ENCODE measurements at regions not wholly inside any gene's neighbourhood (a gene's known extent, or its start where the extent isn't known, plus 50 kb on each side); places are given as distances from the start of the nearest gene placed in this dataset.
"Not testable (repeated sequence)": the region's sequence is repeated elsewhere in the genome, so short reads cannot be mapped to it uniquely, and the experiment has no call there.

GRCh38 chr4:163724495-163724894 is 230.0 kb downstream of the TMA16 start:
- H3K4me1 Mint-ChIP-seq (ENCODE audit: low read depth in 2 of 2); H3K9me3 Mint-ChIP-seq; H3K27ac Mint-ChIP-seq: not testable (repeated sequence)

GRCh38 chr4:163726641-163727040 is 232.2 kb downstream of the TMA16 start:
- no peak overlapping the region for H3K27ac Mint-ChIP-seq
- no peak for DNase-seq
- ATAC-seq (replicated peaks): no peak
- no peaks in the 10 kb centered on the region for H3K36me3 Mint-ChIP-seq (ENCODE audit: insufficient read depth)
- H3K4me1 Mint-ChIP-seq (ENCODE audit: low read depth in 2 of 2): no peaks in the 10 kb centered on the region
- no peak overlapping the region for H3K4me3 Mint-ChIP-seq
- H3K27me3 Mint-ChIP-seq: no peaks in the 10 kb centered on the region
- peaks cover 2 to 8% of the 10 kb centered on the region in 2 donors for H3K9me3 Mint-ChIP-seq

More at GRCh38 chr4:163724495-163724894, 230.0 kb downstream of the TMA16 start:
- not testable (repeated sequence) for ATAC-seq (replicated peaks); DNase-seq; H3K36me3 Mint-ChIP-seq (ENCODE audit: insufficient read depth); H3K27me3 Mint-ChIP-seq; H3K4me3 Mint-ChIP-seq

GRCh38 chr4:163731071-163731470 is 236.6 kb downstream of the TMA16 start:
- DNase-seq (no peak), ATAC-seq (replicated peaks) (no peak)
- H3K4me3 Mint-ChIP-seq: no peak overlapping the region
- no peak overlapping the region for H3K27ac Mint-ChIP-seq
- H3K36me3 Mint-ChIP-seq (ENCODE audit: insufficient read depth): no peaks in the 10 kb centered on the region
- H3K4me1 Mint-ChIP-seq (ENCODE audit: low read depth in 2 of 2): no peaks in the 10 kb centered on the region
- H3K9me3 Mint-ChIP-seq: peaks cover 0 to 8% of the 10 kb centered on the region in 2 donors
- H3K27me3 Mint-ChIP-seq: no peaks in the 10 kb centered on the region

GRCh38 chr4:163732473-163732872 is 238.0 kb downstream of the TMA16 start:
- Mint-ChIP-seq H3K27ac (no peak overlapping the region), H3K9me3 (peaks cover 0 to 8% of the 10 kb centered on the region in 2 donors), H3K4me3 (no peak overlapping the region), H3K27me3 (no peaks in the 10 kb centered on the region), H3K4me1 (ENCODE audit: low read depth in 2 of 2) (no peaks in the 10 kb centered on the region), H3K36me3 (ENCODE audit: insufficient read depth) (no peaks in the 10 kb centered on the region)
- ATAC-seq (replicated peaks) (no peak), DNase-seq (no peak)

GRCh38 chr4:163736876-163737275 is 242.4 kb downstream of the TMA16 start:
- H3K9me3 Mint-ChIP-seq: peaks cover 0 to 2% of the 10 kb centered on the region in 2 donors
- H3K27ac Mint-ChIP-seq: no peak overlapping the region
- no peaks in the 10 kb centered on the region for H3K27me3 Mint-ChIP-seq
- H3K4me1 Mint-ChIP-seq (ENCODE audit: low read depth in 2 of 2): no peaks in the 10 kb centered on the region
- no peak overlapping the region for H3K4me3 Mint-ChIP-seq
- H3K36me3 Mint-ChIP-seq (ENCODE audit: insufficient read depth): no peaks in the 10 kb centered on the region
- DNase-seq (no peak), ATAC-seq (replicated peaks) (no peak)

GRCh38 chr4:163737846-163738245 is 243.4 kb downstream of the TMA16 start:
- not testable (repeated sequence) for H3K27ac Mint-ChIP-seq; ATAC-seq (replicated peaks); H3K4me3 Mint-ChIP-seq; DNase-seq; H3K4me1 Mint-ChIP-seq (ENCODE audit: low read depth in 2 of 2); H3K9me3 Mint-ChIP-seq; H3K27me3 Mint-ChIP-seq; H3K36me3 Mint-ChIP-seq (ENCODE audit: insufficient read depth)

GRCh38 chr4:163738521-163738920 is 244.0 kb downstream of the TMA16 start:
- Mint-ChIP-seq H3K4me3 (no peak overlapping the region), H3K9me3 (peaks cover 0 to 2% of the 10 kb centered on the region in 2 donors), H3K27me3 (no peaks in the 10 kb centered on the region), H3K4me1 (ENCODE audit: low read depth in 2 of 2) (no peaks in the 10 kb centered on the region), H3K36me3 (ENCODE audit: insufficient read depth) (no peaks in the 10 kb centered on the region), H3K27ac (no peak overlapping the region)
- ATAC-seq (replicated peaks) (no peak), DNase-seq (no peak)

GRCh38 chr4:163744861-163745260 is 250.4 kb downstream of the TMA16 start:
- no peak overlapping the region for H3K27ac Mint-ChIP-seq
- ATAC-seq (replicated peaks) (no peak), DNase-seq (no peak)
- H3K4me1 Mint-ChIP-seq (ENCODE audit: low read depth in 2 of 2): no peaks in the 10 kb centered on the region
- no peak overlapping the region for H3K4me3 Mint-ChIP-seq
- peaks cover 0 to 2% of the 10 kb centered on the region in 2 donors for H3K9me3 Mint-ChIP-seq
- H3K36me3 Mint-ChIP-seq (ENCODE audit: insufficient read depth): no peaks in the 10 kb centered on the region
- no peaks in the 10 kb centered on the region for H3K27me3 Mint-ChIP-seq

- H3K4me1 Mint-ChIP-seq (ENCODE audit: low read depth in 2 of 2): no peaks in the 10 kb centered on the region
- DNase-seq (no peak), ATAC-seq (replicated peaks) (no peak)
- peaks cover 0 to 1% of the 10 kb centered on the region in 2 donors for H3K9me3 Mint-ChIP-seq
- H3K4me3 Mint-ChIP-seq: no peak overlapping the region
- H3K27ac Mint-ChIP-seq: no peak overlapping the region
- no peaks in the 10 kb centered on the region for H3K27me3 Mint-ChIP-seq
- H3K36me3 Mint-ChIP-seq (ENCODE audit: insufficient read depth): no peaks in the 10 kb centered on the region
These were observed 252.8 kb downstream of the TMA16 start for GRCh38 chr4:163747293-163747692.

GRCh38 chr4:163747886-163748285 is 253.4 kb downstream of the TMA16 start:
- H3K27me3 Mint-ChIP-seq: no peaks in the 10 kb centered on the region
- peaks cover 0 to 1% of the 10 kb centered on the region in 2 donors for H3K9me3 Mint-ChIP-seq
- no peaks in the 10 kb centered on the region for H3K4me1 Mint-ChIP-seq (ENCODE audit: low read depth in 2 of 2)
- ATAC-seq (replicated peaks): no peak
- H3K27ac Mint-ChIP-seq: no peak overlapping the region
- H3K4me3 Mint-ChIP-seq: no peak overlapping the region
- no peak for DNase-seq
- H3K36me3 Mint-ChIP-seq (ENCODE audit: insufficient read depth): no peaks in the 10 kb centered on the region

- Mint-ChIP-seq H3K27ac (no peak overlapping the region), H3K27me3 (no peaks in the 10 kb centered on the region), H3K4me3 (no peak overlapping the region), H3K9me3 (peaks cover 0 to 1% of the 10 kb centered on the region in 2 donors), H3K36me3 (ENCODE audit: insufficient read depth) (no peaks in the 10 kb centered on the region), H3K4me1 (ENCODE audit: low read depth in 2 of 2) (no peaks in the 10 kb centered on the region)
- DNase-seq (no peak), ATAC-seq (replicated peaks) (no peak)
These were observed 254.0 kb downstream of the TMA16 start for GRCh38 chr4:163748449-163748848.

GRCh38 chr4:163755013-163755412 is 260.5 kb downstream of the TMA16 start:
- Mint-ChIP-seq H3K4me3 (no peak overlapping the region), H3K27ac (no peak overlapping the region)

GRCh38 chr4:163757219-163757618 is 262.7 kb downstream of the TMA16 start:
- no peaks in the 10 kb centered on the region for H3K27me3 Mint-ChIP-seq
- no peaks in the 10 kb centered on the region for H3K9me3 Mint-ChIP-seq
- DNase-seq: no peak
- no peak overlapping the region for H3K4me3 Mint-ChIP-seq
- H3K36me3 Mint-ChIP-seq (ENCODE audit: insufficient read depth): no peaks in the 10 kb centered on the region
- no peak for ATAC-seq (replicated peaks)
- no peak overlapping the region for H3K27ac Mint-ChIP-seq
- no peaks in the 10 kb centered on the region for H3K4me1 Mint-ChIP-seq (ENCODE audit: low read depth in 2 of 2)

More at GRCh38 chr4:163755013-163755412, 260.5 kb downstream of the TMA16 start:
- DNase-seq (no peak), ATAC-seq (replicated peaks) (no peak)
- Mint-ChIP-seq H3K36me3 (ENCODE audit: insufficient read depth) (no peaks in the 10 kb centered on the region), H3K9me3 (peaks cover 0 to under 1% of the 10 kb centered on the region in 2 donors), H3K27me3 (no peaks in the 10 kb centered on the region), H3K4me1 (ENCODE audit: low read depth in 2 of 2) (no peaks in the 10 kb centered on the region)

GRCh38 chr4:163758032-163758431 is 263.5 kb downstream of the TMA16 start:
- DNase-seq (no peak), ATAC-seq (replicated peaks) (no peak)
- no peaks in the 10 kb centered on the region for H3K27me3 Mint-ChIP-seq
- no peak overlapping the region for H3K4me3 Mint-ChIP-seq
- H3K4me1 Mint-ChIP-seq (ENCODE audit: low read depth in 2 of 2): no peaks in the 10 kb centered on the region
- no peak overlapping the region for H3K27ac Mint-ChIP-seq
- no peaks in the 10 kb centered on the region for H3K36me3 Mint-ChIP-seq (ENCODE audit: insufficient read depth)
- H3K9me3 Mint-ChIP-seq: no peaks in the 10 kb centered on the region

GRCh38 chr4:163762741-163763140 is 268.3 kb downstream of the TMA16 start:
- H3K27ac Mint-ChIP-seq: no peak overlapping the region
- H3K4me3 Mint-ChIP-seq: no peak overlapping the region

More at GRCh38 chr4:163762741-163763140, 268.3 kb downstream of the TMA16 start:
- Mint-ChIP-seq H3K4me1 (ENCODE audit: low read depth in 2 of 2) (no peaks in the 10 kb centered on the region), H3K36me3 (ENCODE audit: insufficient read depth) (no peaks in the 10 kb centered on the region), H3K9me3 (no peaks in the 10 kb centered on the region), H3K27me3 (no peaks in the 10 kb centered on the region)
- DNase-seq (no peak), ATAC-seq (replicated peaks) (no peak)

All from effector memory CD8-positive, alpha-beta T cell (primary cell).